DND-41 (cell line): ENCODE measurements at regions not wholly inside any gene's neighbourhood (a gene's known extent, or its start where the extent isn't known, plus 50 kb on each side); places are given as distances from the start of the nearest gene placed in this dataset.

Experiments
- CTCF ChIP-seq: IDR thresholded peaks from 2 replicates; pipeline ENCODE4 v1.5.1; 2012; ENCODE audit warnings: borderline replicate concordance, low read length, moderate library complexity, mild to moderate bottlenecking; ENCODE audit not compliant: poor library complexity, severe bottlenecking; ENCODE audit errors: extremely low read depth
- EZH2 ChIP-seq: IDR thresholded peaks from 3 replicates; pipeline ENCODE4 v1.6.1; 2012; ENCODE audit warnings: borderline replicate concordance, low read depth, mild to moderate bottlenecking, moderate library complexity, low read length, inconsistent platforms; ENCODE audit not compliant: severe bottlenecking

GRCh38 chr21:34008618-34009017 lies 64.8 kb upstream of the MRPS6 start:
- no peak for TF ChIP-seq CTCF
- TF ChIP-seq EZH2: no peak
